Type B pancreatic cell (in vitro differentiated cells): ENCODE measurements at regions not wholly inside any gene's neighbourhood (a gene's known extent, or its start where the extent isn't known, plus 50 kb on each side); places are given as distances from the start of the nearest gene placed in this dataset.
"Not testable (repeated sequence)": the region's sequence is repeated elsewhere in the genome, so short reads cannot be mapped to it uniquely, and the experiment has no call there.

ENCODE experiments used
- DNase-seq: peaks from one replicate; pipeline ENCODE4 v3.0.0; 2021; ENCODE audit warnings: mixed read lengths; ENCODE audit not compliant: unreplicated experiment; ENCODE audit errors: extremely low spot score
- H3K27ac Mint-ChIP-seq: 2 replicates; pipeline ENCODE4 v1.8.0; 2021; ENCODE audit warnings: mild to moderate bottlenecking, mixed read lengths
- H3K27me3 Mint-ChIP-seq: 2 replicates; pipeline ENCODE4 v1.8.0; 2021; ENCODE audit warnings: mixed read lengths
- H3K36me3 Mint-ChIP-seq: 2 replicates; pipeline ENCODE4 v1.8.0; 2021; ENCODE audit warnings: mixed read lengths
- H3K4me1 Mint-ChIP-seq: one replicate; pipeline ENCODE4 v1.8.0; 2021; ENCODE audit warnings: mixed read lengths; ENCODE audit not compliant: unreplicated experiment
- H3K4me3 Mint-ChIP-seq: 2 replicates; pipeline ENCODE4 v1.8.0; 2021; ENCODE audit warnings: mild to moderate bottlenecking, mixed read lengths
- H3K9me3 Mint-ChIP-seq: 2 replicates; pipeline ENCODE4 v1.8.0; 2021; ENCODE audit warnings: mixed read lengths
- TF ChIP-seq, protein P1 (sequence below): fragments of 200-600 bp; sonication (generic); conservative IDR thresholded peaks from 2 replicates; pipeline ENCODE4 v1.5.0; 2021; ENCODE audit warnings: antibody characterized with exemption, mild to moderate bottlenecking

DNA sequence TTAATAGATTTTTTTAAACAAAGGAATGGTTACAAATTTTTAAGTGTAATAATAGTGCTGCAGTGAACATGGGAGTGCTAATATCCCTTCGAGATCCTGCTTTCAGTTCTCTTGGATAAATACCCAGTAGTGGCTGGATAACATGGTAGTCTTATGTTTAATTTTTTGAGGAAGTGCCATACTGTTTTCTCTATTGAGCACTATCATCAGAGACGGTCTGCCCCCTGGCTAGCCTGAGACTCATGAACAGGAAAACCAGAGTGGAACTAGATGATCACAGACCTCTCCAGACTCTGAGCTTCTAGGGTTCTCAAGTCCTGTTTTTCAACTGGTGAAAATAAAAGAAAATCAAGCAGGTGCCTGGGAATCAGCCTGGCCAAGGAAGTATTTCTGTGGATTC lies 97.3 kb upstream of the MARK1 start:
- H3K9me3 Mint-ChIP-seq = no peaks in the 10 kb centered on the region
- DNase-seq = no peak
- no peak overlapping the region for H3K4me3 Mint-ChIP-seq
- no peak overlapping the region for H3K27ac Mint-ChIP-seq
- no peaks in the 10 kb centered on the region for H3K27me3 Mint-ChIP-seq
- no peaks in the 10 kb centered on the region for H3K36me3 Mint-ChIP-seq
- TF ChIP-seq, protein P1, sequence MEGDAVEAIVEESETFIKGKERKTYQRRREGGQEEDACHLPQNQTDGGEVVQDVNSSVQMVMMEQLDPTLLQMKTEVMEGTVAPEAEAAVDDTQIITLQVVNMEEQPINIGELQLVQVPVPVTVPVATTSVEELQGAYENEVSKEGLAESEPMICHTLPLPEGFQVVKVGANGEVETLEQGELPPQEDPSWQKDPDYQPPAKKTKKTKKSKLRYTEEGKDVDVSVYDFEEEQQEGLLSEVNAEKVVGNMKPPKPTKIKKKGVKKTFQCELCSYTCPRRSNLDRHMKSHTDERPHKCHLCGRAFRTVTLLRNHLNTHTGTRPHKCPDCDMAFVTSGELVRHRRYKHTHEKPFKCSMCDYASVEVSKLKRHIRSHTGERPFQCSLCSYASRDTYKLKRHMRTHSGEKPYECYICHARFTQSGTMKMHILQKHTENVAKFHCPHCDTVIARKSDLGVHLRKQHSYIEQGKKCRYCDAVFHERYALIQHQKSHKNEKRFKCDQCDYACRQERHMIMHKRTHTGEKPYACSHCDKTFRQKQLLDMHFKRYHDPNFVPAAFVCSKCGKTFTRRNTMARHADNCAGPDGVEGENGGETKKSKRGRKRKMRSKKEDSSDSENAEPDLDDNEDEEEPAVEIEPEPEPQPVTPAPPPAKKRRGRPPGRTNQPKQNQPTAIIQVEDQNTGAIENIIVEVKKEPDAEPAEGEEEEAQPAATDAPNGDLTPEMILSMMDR = no peak
- H3K4me1 Mint-ChIP-seq = no peaks in the 10 kb centered on the region

DNA sequence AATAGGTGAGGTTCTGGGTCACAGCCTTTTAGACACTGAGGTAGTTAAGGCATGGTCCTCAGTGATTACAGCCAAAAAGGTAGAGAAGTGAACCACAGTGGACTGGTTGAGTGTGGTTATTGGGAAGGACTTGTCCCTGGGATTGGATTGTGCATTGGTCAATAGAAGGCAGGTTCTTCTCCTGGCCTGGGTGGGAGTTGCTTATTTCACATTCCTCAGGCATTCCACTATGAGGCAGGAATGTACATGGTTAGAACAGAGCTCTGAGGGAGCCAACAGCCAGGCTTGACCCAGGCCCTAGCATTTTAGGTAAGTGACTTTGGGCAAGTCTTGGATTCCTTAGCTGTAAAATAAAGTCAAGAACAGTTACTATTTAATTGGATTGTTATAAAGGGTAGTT lies 97.9 kb upstream of the MARK1 start:
- DNase-seq = no peak
- H3K4me3 Mint-ChIP-seq = no peak overlapping the region
- no peaks in the 10 kb centered on the region for H3K36me3 Mint-ChIP-seq
- no peaks in the 10 kb centered on the region for H3K27me3 Mint-ChIP-seq
- H3K9me3 Mint-ChIP-seq = no peaks in the 10 kb centered on the region
- H3K4me1 Mint-ChIP-seq = no peaks in the 10 kb centered on the region
- TF ChIP-seq, protein P1 = no peak
- H3K27ac Mint-ChIP-seq = no peak overlapping the region

DNA sequence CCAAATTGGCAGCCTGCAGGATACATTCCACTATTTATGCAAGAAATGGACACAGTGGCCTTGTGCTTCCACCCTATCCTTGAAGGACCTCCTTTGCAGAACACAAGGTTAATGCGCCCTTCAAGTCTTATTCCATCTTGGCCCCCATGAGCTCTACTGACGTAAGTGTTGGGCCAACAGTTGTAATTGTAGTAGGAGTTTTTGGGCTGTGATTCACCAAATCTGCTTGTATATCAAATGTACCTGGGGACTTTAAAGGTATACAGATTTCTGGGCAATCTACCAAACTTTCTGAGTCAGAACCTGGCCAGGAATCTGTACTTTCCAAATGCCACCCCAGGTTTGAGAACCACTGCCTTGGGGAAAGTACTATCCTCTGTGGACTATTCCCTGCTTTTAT lies 100.9 kb upstream of the MARK1 start:
- H3K9me3 Mint-ChIP-seq = peaks cover 4% of the 10 kb centered on the region
- no peaks in the 10 kb centered on the region for H3K4me1 Mint-ChIP-seq
- DNase-seq = no peak
- H3K27me3 Mint-ChIP-seq = no peaks in the 10 kb centered on the region
- no peak overlapping the region for H3K27ac Mint-ChIP-seq
- TF ChIP-seq, protein P1 = no peak
- H3K36me3 Mint-ChIP-seq = no peaks in the 10 kb centered on the region
- H3K4me3 Mint-ChIP-seq = no peak overlapping the region

DNA sequence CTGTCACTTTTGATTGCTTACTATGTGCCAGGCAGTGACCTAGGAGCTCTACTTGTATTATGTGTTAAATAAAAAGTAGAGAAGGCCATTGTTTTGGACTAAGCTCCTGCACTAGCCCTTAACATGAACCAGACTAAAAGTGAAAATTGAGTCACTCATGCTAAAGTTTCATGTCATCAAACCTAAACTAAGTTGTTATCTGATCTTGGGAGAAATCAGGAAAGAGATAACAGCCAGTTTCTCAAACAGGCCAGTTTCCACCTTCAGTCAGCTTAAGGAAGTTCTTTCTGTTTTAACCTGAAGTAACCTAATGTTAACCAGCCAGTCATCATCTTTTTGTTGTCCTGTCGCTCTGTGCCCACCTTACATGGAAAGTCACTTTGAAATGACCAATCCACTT lies 102.1 kb upstream of the MARK1 start:
- no peak for DNase-seq
- Mint-ChIP-seq H3K27me3 (no peaks in the 10 kb centered on the region), H3K4me3 (no peak overlapping the region), H3K9me3 (peaks cover 4% of the 10 kb centered on the region), H3K36me3 (no peaks in the 10 kb centered on the region), H3K27ac (no peak overlapping the region), H3K4me1 (peaks cover 3% of the 10 kb centered on the region)
- TF ChIP-seq, protein P1 = no peak

DNA sequence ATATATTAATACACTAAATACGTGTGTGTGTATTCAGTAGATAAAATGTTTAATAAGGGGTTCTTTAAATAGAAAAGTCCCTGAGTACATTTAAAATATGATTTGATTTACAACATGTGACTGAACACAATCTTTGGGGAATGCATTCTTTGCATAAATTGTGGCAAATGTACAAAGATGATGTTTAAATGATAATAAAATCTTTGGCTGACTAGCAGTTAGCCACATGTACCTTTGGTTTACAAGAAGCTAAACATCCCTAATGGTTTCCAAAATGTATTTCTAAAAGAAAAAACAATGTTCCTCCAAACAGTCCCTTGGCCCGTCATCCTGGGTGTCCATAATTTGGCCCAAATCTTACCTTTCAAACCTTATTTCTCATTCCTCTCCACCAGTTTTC lies 106.4 kb upstream of the MARK1 start:
- H3K27me3 Mint-ChIP-seq = no peaks in the 10 kb centered on the region
- no peaks in the 10 kb centered on the region for H3K36me3 Mint-ChIP-seq
- no peak overlapping the region for H3K27ac Mint-ChIP-seq
- peaks cover 5% of the 10 kb centered on the region for H3K4me1 Mint-ChIP-seq
- peaks cover 4% of the 10 kb centered on the region for H3K9me3 Mint-ChIP-seq
- no peak overlapping the region for H3K4me3 Mint-ChIP-seq
- no peak for DNase-seq
- TF ChIP-seq, protein P1 = no peak

DNA sequence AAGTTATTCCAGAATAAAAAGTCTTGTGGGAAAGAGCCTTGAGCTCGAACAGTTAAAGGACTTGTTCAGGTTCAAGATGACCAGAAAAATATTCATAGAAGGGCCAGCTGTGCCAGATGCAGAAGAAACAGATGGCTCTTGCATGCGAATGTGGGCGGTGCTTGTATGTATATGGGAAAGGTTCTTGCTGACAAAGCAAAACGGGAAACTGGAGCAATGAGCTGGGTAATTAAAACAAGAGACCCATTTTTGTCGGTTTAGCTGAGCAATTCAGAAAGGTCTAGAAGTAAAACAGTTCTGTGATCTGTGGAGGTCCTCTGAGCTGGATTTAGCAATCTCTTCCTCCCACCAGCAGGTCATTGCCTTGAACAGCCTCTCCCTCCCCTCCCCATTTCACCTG lies 107.2 kb upstream of the MARK1 start:
- TF ChIP-seq, protein P1 = no peak
- Mint-ChIP-seq H3K9me3 (peaks cover 4% of the 10 kb centered on the region), H3K27ac (no peak overlapping the region), H3K27me3 (no peaks in the 10 kb centered on the region), H3K4me3 (no peak overlapping the region), H3K4me1 (peaks cover 5% of the 10 kb centered on the region), H3K36me3 (no peaks in the 10 kb centered on the region)
- DNase-seq = no peak

DNA sequence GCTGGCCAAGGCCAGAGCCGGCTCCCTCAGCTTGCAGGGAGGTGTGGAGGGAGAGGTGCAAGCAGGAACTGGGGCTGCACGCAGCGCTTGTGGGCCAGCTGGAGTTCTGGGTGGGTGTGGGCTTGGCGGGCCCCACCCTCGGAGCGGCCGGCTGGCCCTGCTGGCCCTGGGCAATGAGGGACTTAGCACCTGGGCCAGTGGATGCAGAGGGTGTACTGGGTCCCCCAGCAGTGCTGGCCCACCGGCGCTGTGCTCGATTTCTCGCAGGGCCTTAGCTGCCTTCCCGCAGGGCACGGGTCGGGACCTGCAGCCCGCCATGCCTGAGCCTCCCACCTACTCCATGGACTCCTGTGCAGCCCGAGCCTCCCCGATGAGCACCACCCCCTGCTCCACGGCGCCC lies 115.6 kb upstream of the MARK1 start:
- H3K27ac Mint-ChIP-seq, H3K4me3 Mint-ChIP-seq, DNase-seq, H3K36me3 Mint-ChIP-seq, H3K27me3 Mint-ChIP-seq, H3K9me3 Mint-ChIP-seq: not testable (repeated sequence)
- H3K4me1 Mint-ChIP-seq = peaks cover 15% of the 10 kb centered on the region
